ENCODE measurements at regions not wholly inside any gene's neighbourhood (a gene's known extent, or its start where the extent isn't known, plus 50 kb on each side); places are given as distances from the start of the nearest gene placed in this dataset.
"Not testable (repeated sequence)": the region's sequence is repeated elsewhere in the genome, so short reads cannot be mapped to it uniquely, and the experiment has no call there.

GRCh38 chr10:4247379-4247778 is 462.4 kb upstream of the KLF6 start:
- DNase-seq = no peak

GRCh38 chr10:4246881-4247358 is 461.9 kb upstream of the KLF6 start:
- DNase-seq = no peak

- no peak for DNase-seq
Measured at GRCh38 chr10:4243651-4244050, 458.6 kb upstream of the KLF6 start.

GRCh38 chr10:4243169-4243568 is 458.2 kb upstream of the KLF6 start:
- DNase-seq = no peak

GRCh38 chr10:4242561-4243035 is 457.6 kb upstream of the KLF6 start:
- no peak for DNase-seq

- no peak for DNase-seq
Measured at GRCh38 chr10:4241724-4242345, 456.8 kb upstream of the KLF6 start.

- no peak for DNase-seq
Measured at GRCh38 chr10:4240608-4241197, 455.7 kb upstream of the KLF6 start.

GRCh38 chr10:4239186-4239585 is 454.2 kb upstream of the KLF6 start:
- DNase-seq = no peak

GRCh38 chr10:4236905-4237304 is 451.9 kb upstream of the KLF6 start:
- not testable (repeated sequence) for DNase-seq

- DNase-seq = peak; percentile 50 to 53
Measured at GRCh38 chr10:4234661-4235060, 449.7 kb upstream of the KLF6 start.

- no peak for DNase-seq
Measured at GRCh38 chr10:4231439-4231838, 446.4 kb upstream of the KLF6 start.

- DNase-seq = no peak
Measured at GRCh38 chr10:4230036-4230435, 445.0 kb upstream of the KLF6 start.

GRCh38 chr10:4229106-4229505 is 444.1 kb upstream of the KLF6 start:
- DNase-seq = no peak

GRCh38 chr10:4227586-4227985 is 442.6 kb upstream of the KLF6 start:
- no peak for DNase-seq

- no peak for DNase-seq
Measured at GRCh38 chr10:4226941-4227540, 442.0 kb upstream of the KLF6 start.

GRCh38 chr10:4224178-4224577 is 439.2 kb upstream of the KLF6 start:
- DNase-seq = no peak

- not testable (repeated sequence) for DNase-seq
Measured at GRCh38 chr10:4221310-4221709, 436.3 kb upstream of the KLF6 start.

GRCh38 chr10:4219901-4220300 is 434.9 kb upstream of the KLF6 start:
- DNase-seq = no peak

- DNase-seq = no peak
Measured at GRCh38 chr10:4217653-4218052, 432.6 kb upstream of the KLF6 start.

- no peak for DNase-seq
Measured at GRCh38 chr10:4217187-4217586, 432.2 kb upstream of the KLF6 start.

- DNase-seq = no peak
Measured at GRCh38 chr10:4216726-4217125, 431.7 kb upstream of the KLF6 start.

GRCh38 chr10:4215963-4216575 is 431.1 kb upstream of the KLF6 start:
- DNase-seq = no peak

- no peak for DNase-seq
Measured at GRCh38 chr10:4215485-4215884, 430.5 kb upstream of the KLF6 start.

- no peak for DNase-seq
Measured at GRCh38 chr10:4214908-4215307, 429.9 kb upstream of the KLF6 start.
